ENCODE measurements at regions not wholly inside any gene's neighbourhood (a gene's known extent, or its start where the extent isn't known, plus 50 kb on each side); places are given as distances from the start of the nearest gene placed in this dataset.

GRCh38 chr2:238692562-238692961 lies 155.3 kb upstream of the TWIST2 start:
- DNase-seq (no peak), ATAC-seq (ENCODE audit: insufficient read depth, low read depth) (no peak)

GRCh38 chr2:238693337-238694093 lies 154.4 kb upstream of the TWIST2 start:
- H3K36me3 ChIP-seq (ENCODE audit: insufficient read depth, low read length) = no peaks in the 10 kb centered on the region
- H3K27ac ChIP-seq (ENCODE audit: low read length) = no peak overlapping the region
- TF ChIP-seq EZH2 (IDR thresholded peaks at IDR 0.05; ENCODE audit: borderline replicate concordance, low read depth, low read length, severe bottlenecking) = no peak
- TF ChIP-seq CTCF (IDR thresholded peaks at IDR 0.05; ENCODE audit: borderline replicate concordance, extremely low read depth, low read length, poor library complexity, severe bottlenecking) = no peak
- H3K9me3 ChIP-seq (ENCODE audit: insufficient read depth, low read length, severe bottlenecking) = no peaks in the 10 kb centered on the region
- H3K79me2 ChIP-seq (ENCODE audit: insufficient read depth, low read length) = no peaks in the 10 kb centered on the region
- H3K4me2 ChIP-seq (ENCODE audit: insufficient read depth, low read length) = no peak overlapping the region
- H3K27me3 ChIP-seq (ENCODE audit: insufficient read depth, low read length, poor library complexity) = peaks cover 20% of the 10 kb centered on the region
- no peaks in the 10 kb centered on the region; the same call in 1 of the 2 replicates for H4K20me1 ChIP-seq (ENCODE audit: insufficient read depth, low read length)
- H3K4me3 ChIP-seq (ENCODE audit: low read depth in 1 of 2, low read length in 2 of 2) = no peak overlapping the region
- H3K4me1 ChIP-seq (ENCODE audit: insufficient read depth, low read length) = no peaks in the 10 kb centered on the region
- no peak overlapping the region for H2AFZ ChIP-seq (ENCODE audit: low read depth, low read length)
- DNase-seq (no peak), ATAC-seq (ENCODE audit: insufficient read depth, low read depth) (no peak)
- H3K9ac ChIP-seq (ENCODE audit: low read depth, low read length) = no peak overlapping the region

More at GRCh38 chr2:238692562-238692961, 155.3 kb upstream of the TWIST2 start:
- no peaks in the 10 kb centered on the region for H3K4me1 ChIP-seq (ENCODE audit: insufficient read depth, low read length)
- no peaks in the 10 kb centered on the region for H3K9me3 ChIP-seq (ENCODE audit: insufficient read depth, low read length, severe bottlenecking)
- H3K36me3 ChIP-seq (ENCODE audit: insufficient read depth, low read length) = no peaks in the 10 kb centered on the region
- no peak overlapping the region for H3K4me3 ChIP-seq (ENCODE audit: low read depth in 1 of 2, low read length in 2 of 2)
- H3K27ac ChIP-seq (ENCODE audit: low read length) = no peak overlapping the region
- peaks cover 17% of the 10 kb centered on the region for H3K27me3 ChIP-seq (ENCODE audit: insufficient read depth, low read length, poor library complexity)
- no peak overlapping the region for H2AFZ ChIP-seq (ENCODE audit: low read depth, low read length)
- H3K4me2 ChIP-seq (ENCODE audit: insufficient read depth, low read length) = no peak overlapping the region
- no peak overlapping the region for H3K9ac ChIP-seq (ENCODE audit: low read depth, low read length)
- H4K20me1 ChIP-seq (ENCODE audit: insufficient read depth, low read length) = no peaks in the 10 kb centered on the region; the same call in 1 of the 2 replicates
- no peak for TF ChIP-seq CTCF (IDR thresholded peaks at IDR 0.05; ENCODE audit: borderline replicate concordance, extremely low read depth, low read length, poor library complexity, severe bottlenecking)
- TF ChIP-seq EZH2 (IDR thresholded peaks at IDR 0.05; ENCODE audit: borderline replicate concordance, low read depth, low read length, severe bottlenecking) = no peak
- no peaks in the 10 kb centered on the region for H3K79me2 ChIP-seq (ENCODE audit: insufficient read depth, low read length)

GRCh38 chr2:238694136-238694755 lies 153.6 kb upstream of the TWIST2 start:
- no peaks in the 10 kb centered on the region for H3K4me1 ChIP-seq (ENCODE audit: insufficient read depth, low read length)
- H4K20me1 ChIP-seq (ENCODE audit: insufficient read depth, low read length) = no peaks in the 10 kb centered on the region; the same call in 1 of the 2 replicates
- no peaks in the 10 kb centered on the region for H3K9me3 ChIP-seq (ENCODE audit: insufficient read depth, low read length, severe bottlenecking)
- no peak overlapping the region for H3K4me3 ChIP-seq (ENCODE audit: low read depth in 1 of 2, low read length in 2 of 2)
- no peaks in the 10 kb centered on the region for H3K79me2 ChIP-seq (ENCODE audit: insufficient read depth, low read length)
- H3K27ac ChIP-seq (ENCODE audit: low read length) = no peak overlapping the region
- no peak overlapping the region for H2AFZ ChIP-seq (ENCODE audit: low read depth, low read length)
- no peak overlapping the region for H3K9ac ChIP-seq (ENCODE audit: low read depth, low read length)
- TF ChIP-seq EZH2 (IDR thresholded peaks at IDR 0.05; ENCODE audit: borderline replicate concordance, low read depth, low read length, severe bottlenecking) (no peak), CTCF (IDR thresholded peaks at IDR 0.05; ENCODE audit: borderline replicate concordance, extremely low read depth, low read length, poor library complexity, severe bottlenecking) (no peak)
- H3K27me3 ChIP-seq (ENCODE audit: insufficient read depth, low read length, poor library complexity) = peaks cover 17% of the 10 kb centered on the region
- DNase-seq (no peak), ATAC-seq (ENCODE audit: insufficient read depth, low read depth) (no peak)
- no peaks in the 10 kb centered on the region for H3K36me3 ChIP-seq (ENCODE audit: insufficient read depth, low read length)
- H3K4me2 ChIP-seq (ENCODE audit: insufficient read depth, low read length) = no peak overlapping the region

Measured in DND-41 (cell line).